Tibial artery (tissue), 4 donors: ENCODE measurements at regions not wholly inside any gene's neighbourhood (a gene's known extent, or its start where the extent isn't known, plus 50 kb on each side); places are given as distances from the start of the nearest gene placed in this dataset.
"Not testable (repeated sequence)": the region's sequence is repeated elsewhere in the genome, so short reads cannot be mapped to it uniquely, and the experiment has no call there.

Experiments used
- DNase-seq, 2 donors: peaks; one replicate each; pipeline ENCODE4 v3.0.0-alpha.2; 2019
- H3K27ac ChIP-seq, 2 donors: fragments of 200-600 bp; sonication (generic) in 1 of 2; 1 replicate in 1 of 2; 2 replicates in 1 of 2; pipeline ENCODE4 v1.5.1; 2018 to 2019; ENCODE audit warnings: mild to moderate bottlenecking in 1 of 2
- H3K27me3 ChIP-seq, 2 donors: fragments of 200-600 bp; sonication (generic) in 1 of 2; one replicate each; pipeline versions ENCODE4 v1.5.1 to v1.6.0; 2016 to 2019
- H3K36me3 ChIP-seq, 3 donors: fragments of 200-600 bp; sonication (generic) in 2 of 3; one replicate each; pipeline ENCODE4 v1.5.1; 2016 to 2019; ENCODE audit warnings: mild to moderate bottlenecking in 2 of 3
- H3K4me1 ChIP-seq, 4 donors: fragments of 200-600 bp; sonication (generic) in 2 of 4; 1 replicate in 3 of 4; 2 replicates in 1 of 4; pipeline ENCODE4 v1.5.1; 2016 to 2019
- H3K4me3 ChIP-seq, 2 donors: fragments of 200-600 bp; sonication (generic) in 1 of 2; 1 replicate in 1 of 2; 2 replicates in 1 of 2; pipeline ENCODE4 v1.5.1; 2018 to 2019; ENCODE audit warnings: mild to moderate bottlenecking in 2 of 2
- H3K9me3 ChIP-seq, 3 donors: fragments of 200-600 bp; sonication (generic) in 1 of 3; one replicate each; pipeline ENCODE4 v1.5.1; 2016 to 2019
- CTCF ChIP-seq, 2 experiments: fragments of 200-600 bp in 1 of 2; fragments of 450-650 bp in 1 of 2; IDR thresholded peaks; one replicate each; pipeline ENCODE4 v1.5.1; 2017 to 2019; ENCODE audit warnings: antibody characterized with exemption in 2 of 2, mild to moderate bottlenecking in 1 of 2, moderate library complexity in 1 of 2
- intact Hi-C: fragments of 100-400 bp; cut with DNase I; formaldehyde crosslinking; loops from one replicate; pipeline ENCODE4 v1.15.0; 2023; ENCODE audit warnings: low total_unique reads

- DNase-seq, result no peak
- TF ChIP-seq CTCF (IDR thresholded peaks at IDR 0.05), result no peak
- Histone ChIP-seq H3K9me3 (no peaks in the 10 kb centered on the region), H3K36me3 (no peaks in the 10 kb centered on the region), H3K27me3 (no peaks in the 10 kb centered on the region), H3K4me3 (no peak overlapping the region), H3K4me1 (no peaks in the 10 kb centered on the region), H3K27ac (no peak overlapping the region)
- intact Hi-C loops, result no loop called here
Observed at GRCh38 chr7:96778263-96778662, 68.6 kb upstream of the SEM1 start.

GRCh38 chr7:96781919-96782318, 72.3 kb upstream of the SEM1 start:
- DNase-seq, result no peak
- Histone ChIP-seq H3K4me3 (no peak overlapping the region), H3K4me1 (peaks cover 0 to 13% (median 2%) of the 10 kb centered on the region in 4 donors), H3K9me3 (no peaks in the 10 kb centered on the region), H3K27me3 (no peaks in the 10 kb centered on the region), H3K27ac (no peak overlapping the region), H3K36me3 (no peaks in the 10 kb centered on the region)
- TF ChIP-seq CTCF (IDR thresholded peaks at IDR 0.05), result no peak
- intact Hi-C loops, result no loop called here

- not testable (repeated sequence) for H3K9me3 ChIP-seq
- H3K4me1 ChIP-seq, result peaks cover 0 to 15% (median 2%) of the 10 kb centered on the region in 4 donors
Observed at GRCh38 chr7:96782686-96783298, 73.1 kb upstream of the SEM1 start.

GRCh38 chr7:96784597-96784996, 75.0 kb upstream of the SEM1 start:
- no peak for TF ChIP-seq CTCF (IDR thresholded peaks at IDR 0.05)
- intact Hi-C loops, result no loop called here

More at GRCh38 chr7:96782686-96783298, 73.1 kb upstream of the SEM1 start:
- H3K27me3 ChIP-seq, intact Hi-C loops, H3K4me3 ChIP-seq, H3K27ac ChIP-seq, DNase-seq, H3K36me3 ChIP-seq: not testable (repeated sequence)

GRCh38 chr7:96786261-96786997, 76.8 kb upstream of the SEM1 start:
- no peak overlapping the region for H3K4me3 ChIP-seq
- no peaks in the 10 kb centered on the region for H3K9me3 ChIP-seq
- no peaks in the 10 kb centered on the region for H3K36me3 ChIP-seq
- no peak for DNase-seq
- H3K27ac ChIP-seq, result peak overlapping the region in 1 of 2 donors; percentile 26
- intact Hi-C loops, result no loop called here
- no peaks in the 10 kb centered on the region for H3K27me3 ChIP-seq
- no peak for TF ChIP-seq CTCF (IDR thresholded peaks at IDR 0.05)
- H3K4me1 ChIP-seq, result peaks cover 0 to 24% (median 2%) of the 10 kb centered on the region in 4 donors

More at GRCh38 chr7:96784597-96784996, 75.0 kb upstream of the SEM1 start:
- no peaks in the 10 kb centered on the region for H3K27me3 ChIP-seq
- H3K27ac ChIP-seq, result no peak overlapping the region
- no peak overlapping the region for H3K4me3 ChIP-seq
- no peaks in the 10 kb centered on the region for H3K9me3 ChIP-seq
- H3K36me3 ChIP-seq, result no peaks in the 10 kb centered on the region
- peaks cover 0 to 24% (median 2%) of the 10 kb centered on the region in 4 donors for H3K4me1 ChIP-seq
- no peak for DNase-seq

GRCh38 chr7:96786998-96787395, 77.4 kb upstream of the SEM1 start:
- intact Hi-C loops, result no loop called here
- no peak for DNase-seq
- no peak overlapping the region for H3K4me3 ChIP-seq
- no peak for TF ChIP-seq CTCF (IDR thresholded peaks at IDR 0.05)
- H3K27me3 ChIP-seq, result no peaks in the 10 kb centered on the region
- no peaks in the 10 kb centered on the region for H3K36me3 ChIP-seq
- H3K9me3 ChIP-seq, result no peaks in the 10 kb centered on the region
- peak overlapping the region in 1 of 2 donors; percentile 26 for H3K27ac ChIP-seq
- peaks cover 0 to 24% (median 2%) of the 10 kb centered on the region in 4 donors for H3K4me1 ChIP-seq
